Activated T-helper 1 cell treated with Interleukin-2 at 50 U/mL for 16 hours (primary cell): ENCODE measurements at regions not wholly inside any gene's neighbourhood (a gene's known extent, or its start where the extent isn't known, plus 50 kb on each side); places are given as distances from the start of the nearest gene placed in this dataset.
"Not testable (repeated sequence)": the region's sequence is repeated elsewhere in the genome, so short reads cannot be mapped to it uniquely, and the experiment has no call there.

Source experiments
- DNase-seq: peaks from one replicate; pipeline ENCODE4 v3.0.0-alpha.2; 2020; ENCODE audit warnings: low read depth

DNA sequence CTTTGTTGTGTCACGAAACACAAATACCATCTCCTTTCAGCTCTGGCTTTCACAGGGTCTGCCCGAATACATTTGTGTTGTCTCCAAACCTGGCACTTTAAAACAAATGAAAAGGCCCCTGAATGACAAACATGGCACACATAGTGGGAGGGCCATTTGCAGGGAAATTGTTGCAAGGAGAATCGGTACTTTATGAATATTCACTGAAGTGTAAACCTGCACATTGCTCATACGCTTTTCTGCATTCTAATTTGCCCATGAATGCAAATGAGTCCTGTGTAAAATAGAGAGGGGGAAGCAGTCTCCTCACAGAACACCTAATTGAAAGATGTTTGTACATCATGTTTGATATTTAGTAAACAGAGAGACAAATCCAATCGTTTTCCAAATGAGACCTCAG, 82.7 kb upstream of the PCDH8 start:
- DNase-seq = no peak

DNA sequence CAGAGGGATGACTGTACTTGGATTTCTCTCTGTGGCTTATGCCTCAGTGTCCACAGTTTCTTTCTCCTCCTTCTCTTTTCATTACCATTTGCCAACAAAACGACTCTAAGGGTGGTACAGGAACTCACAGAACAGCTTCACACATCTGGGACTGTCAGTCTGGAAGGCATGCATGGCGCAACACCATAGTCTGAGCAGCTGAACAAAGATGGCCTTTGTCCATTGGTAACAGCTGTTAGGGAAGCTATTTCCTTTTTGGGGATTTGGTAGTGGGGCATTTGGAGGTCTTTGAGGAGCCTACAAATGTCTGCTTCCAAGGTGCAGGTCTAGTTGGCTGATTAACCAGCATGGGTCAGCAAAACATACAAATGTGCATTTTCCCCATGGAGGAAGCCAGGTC, 81.4 kb upstream of the PCDH8 start:
- no peak for DNase-seq

DNA sequence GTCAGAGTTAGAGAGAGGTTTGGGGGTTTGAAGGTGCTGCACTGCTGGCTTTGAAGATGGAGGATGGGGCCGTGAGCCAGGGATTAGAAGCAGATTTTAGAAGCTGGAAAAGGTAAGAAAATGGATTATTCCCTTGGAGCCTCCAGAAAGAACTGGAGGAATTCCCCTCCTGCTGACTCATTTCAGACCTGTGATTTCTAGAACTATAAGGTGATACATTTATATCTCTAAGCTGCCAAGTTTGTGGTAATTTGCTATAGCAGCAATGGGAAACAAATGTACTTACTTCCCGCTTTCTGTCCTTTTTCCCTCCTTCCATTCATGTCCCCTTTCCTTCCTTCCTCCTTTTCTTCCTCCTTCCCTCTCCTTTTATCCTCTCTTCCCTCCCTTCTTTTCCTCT, 78.5 kb upstream of the PCDH8 start:
- DNase-seq = no peak

DNA sequence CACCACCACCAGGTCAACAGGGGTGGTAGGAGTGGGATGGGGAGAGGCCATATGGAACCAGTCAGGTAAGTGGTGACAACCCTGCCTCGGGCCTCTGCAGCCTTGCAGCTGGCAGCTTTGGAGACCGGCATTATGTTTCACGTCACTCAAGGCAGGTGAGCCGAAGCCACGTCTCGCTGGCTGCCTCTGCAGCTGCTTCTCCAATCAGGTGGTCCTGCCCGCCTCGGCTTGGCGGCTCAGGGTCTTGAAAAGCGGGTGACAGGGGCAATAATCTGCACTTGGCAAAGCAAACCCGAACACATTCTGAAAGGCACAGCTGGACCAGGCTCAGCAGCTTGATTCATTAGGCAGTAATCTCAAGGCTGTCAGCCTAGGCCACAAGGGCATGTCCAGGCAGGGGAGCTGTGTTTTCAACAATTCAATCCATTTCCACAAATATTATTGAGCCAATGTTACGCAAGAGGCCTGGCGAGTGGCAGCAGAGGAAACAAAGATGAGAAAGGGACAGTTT, 77.4 kb upstream of the PCDH8 start:
- no peak for DNase-seq

DNA sequence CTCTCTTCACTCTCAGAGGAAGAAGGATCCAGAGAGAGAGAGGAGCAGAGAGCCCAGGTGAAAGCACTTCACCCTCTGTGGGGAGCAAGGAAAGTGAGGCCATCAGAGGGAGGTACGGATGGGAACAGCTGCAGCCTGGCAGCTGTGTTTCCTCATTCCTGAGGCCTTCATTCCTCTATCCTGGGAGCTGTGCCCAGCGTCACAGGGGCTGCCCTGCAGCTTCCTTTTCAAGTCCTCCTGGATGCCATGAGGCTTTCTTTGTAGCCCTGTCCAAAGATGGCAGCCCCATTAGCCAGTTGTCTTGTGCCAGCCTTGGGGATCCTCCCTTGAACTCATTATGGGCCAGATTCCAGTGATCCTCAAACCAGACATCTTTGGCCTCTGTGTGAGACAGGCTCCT, 76.8 kb upstream of the PCDH8 start:
- no peak for DNase-seq

DNA sequence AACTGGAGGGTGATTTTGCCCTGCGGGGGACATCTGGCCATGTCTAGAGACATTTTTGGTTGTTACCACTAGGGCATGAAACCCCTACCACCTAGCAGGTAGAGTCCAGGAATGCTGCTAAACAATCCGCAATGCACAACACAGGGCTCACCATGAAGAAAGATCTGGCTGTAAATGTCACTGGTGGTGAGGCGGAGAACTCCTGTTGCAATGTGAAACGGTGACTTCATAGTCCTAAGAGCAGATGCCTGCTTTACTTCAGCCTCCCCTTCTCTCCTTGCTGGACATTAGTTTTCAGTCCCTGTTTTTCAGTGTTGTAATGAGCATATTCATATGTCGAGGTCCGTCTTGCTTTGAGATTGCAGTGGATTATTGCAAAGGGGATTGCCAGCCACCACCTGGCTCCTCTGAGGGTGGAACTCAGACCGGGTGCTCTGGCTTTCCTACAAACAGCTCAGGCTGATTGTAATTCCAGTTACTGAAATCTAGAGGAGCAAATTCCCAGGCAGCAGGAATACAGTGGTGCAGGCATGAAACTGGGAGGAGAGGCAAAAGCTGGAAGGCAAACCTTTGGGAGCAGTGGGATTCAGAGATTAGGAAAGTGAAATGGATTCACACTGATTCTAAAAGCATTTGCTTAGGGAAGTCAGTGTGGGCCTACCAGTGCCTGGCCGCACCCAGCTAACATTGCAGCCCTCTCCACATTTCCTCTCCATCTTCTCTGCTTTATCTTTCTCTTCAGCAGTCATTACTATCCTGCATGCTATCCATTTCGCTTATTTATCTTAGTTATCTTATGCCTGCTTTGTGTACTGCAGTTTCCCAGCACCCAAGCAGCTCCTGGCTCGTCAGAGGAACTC, 76.1 kb upstream of the PCDH8 start:
- no peak for DNase-seq

DNA sequence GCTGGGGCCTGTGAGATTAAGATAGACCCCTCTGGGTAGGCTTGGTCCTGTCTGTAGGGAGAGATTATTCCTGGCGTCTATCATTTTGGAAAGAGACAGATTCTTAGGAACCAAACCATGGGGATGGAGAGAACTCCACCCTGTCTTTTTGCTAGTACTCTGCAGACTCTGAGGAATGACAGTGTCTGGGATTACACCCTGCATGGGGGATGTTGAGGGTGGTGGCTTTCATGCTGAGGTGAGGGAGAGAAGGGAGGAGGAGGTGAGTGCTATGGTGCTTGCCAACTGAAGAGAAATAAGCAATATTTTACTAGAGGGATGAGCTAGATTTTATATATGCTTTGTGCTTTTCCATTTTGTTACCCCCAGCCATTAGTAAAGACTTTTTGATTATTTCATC, 74.5 kb upstream of the PCDH8 start:
- no peak for DNase-seq

DNA sequence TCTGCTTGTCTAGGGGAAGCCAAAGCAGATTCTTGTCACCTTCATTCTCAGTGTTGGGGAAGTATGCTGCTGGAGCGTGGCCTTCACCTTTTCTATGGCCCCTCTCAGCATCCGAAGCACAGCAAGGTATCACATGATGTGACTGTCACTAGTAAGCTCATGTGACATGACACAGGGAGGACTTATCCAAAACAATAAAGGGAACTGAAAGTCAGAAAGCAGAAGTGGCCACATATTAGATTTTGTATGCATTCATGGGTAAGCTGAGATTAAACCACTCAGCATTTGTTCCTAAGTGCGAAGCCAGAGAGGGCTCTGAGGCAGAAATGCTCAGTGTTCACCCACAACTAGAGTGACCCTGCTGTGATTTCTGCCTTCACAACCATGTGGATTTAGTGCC, 72.8 kb upstream of the PCDH8 start:
- no peak for DNase-seq

DNA sequence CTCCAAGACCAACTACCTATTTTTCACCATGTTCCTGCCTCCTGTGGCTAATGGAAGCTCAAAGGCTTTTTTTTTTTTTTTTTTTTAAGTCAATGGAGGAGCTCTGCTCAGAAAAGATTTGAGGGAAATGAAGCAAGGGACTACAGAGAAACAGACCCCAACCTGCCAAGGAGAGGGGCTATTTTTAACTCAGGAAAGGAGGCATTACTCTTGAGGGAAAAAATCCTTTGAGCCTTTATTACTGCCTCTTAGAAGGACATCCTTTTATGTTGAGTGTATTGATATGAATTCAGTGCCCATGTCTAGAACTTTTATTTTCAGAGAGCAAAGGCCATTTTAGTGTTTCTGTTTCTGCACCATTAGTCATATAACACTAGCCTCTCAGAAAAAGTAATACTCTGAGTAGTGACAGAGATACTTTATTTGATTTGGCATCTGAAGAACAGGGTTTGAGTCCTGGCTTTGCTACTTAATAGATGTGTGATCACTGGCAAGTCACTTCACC, 68.1 kb upstream of the PCDH8 start:
- DNase-seq = no peak

DNA sequence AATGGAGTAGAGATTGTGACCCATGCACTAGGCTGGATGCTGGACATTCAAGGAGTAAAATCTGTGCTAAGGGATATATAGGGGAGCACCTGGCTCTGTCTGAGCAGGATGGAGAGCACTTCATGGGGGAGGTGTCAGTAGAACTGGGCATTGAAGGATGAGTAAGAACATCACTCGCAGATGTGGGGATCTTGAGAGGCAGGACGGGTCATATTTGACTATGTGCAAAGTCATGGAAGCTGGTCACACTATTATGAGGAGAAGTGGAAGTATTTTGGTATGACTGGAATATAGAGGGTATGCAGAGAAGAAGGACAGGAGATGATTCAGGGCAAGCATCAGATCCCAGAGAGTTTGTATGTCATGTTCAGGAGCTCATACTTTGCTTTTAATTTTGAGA, 62.9 kb upstream of the PCDH8 start:
- no peak for DNase-seq

DNA sequence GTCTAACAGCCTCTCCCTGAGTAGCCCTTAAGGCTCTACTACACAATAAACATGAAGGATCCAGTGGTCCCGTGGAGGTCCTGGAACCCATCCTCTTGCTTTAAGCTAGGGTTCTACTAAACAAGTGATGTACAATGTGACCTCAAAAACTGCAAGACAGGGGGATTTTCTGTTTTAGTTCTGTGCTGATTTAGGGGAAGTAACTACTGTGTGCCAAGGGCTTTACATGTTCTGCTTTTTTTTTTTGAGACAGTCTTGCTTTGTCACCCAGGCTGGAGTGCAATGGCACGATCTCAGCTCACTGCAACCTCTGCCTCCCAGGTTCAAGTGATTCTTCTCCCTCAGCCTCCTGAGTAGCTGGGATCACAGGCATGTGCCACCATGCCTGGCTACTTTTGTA, 61.9 kb upstream of the PCDH8 start:
- DNase-seq = not testable (repeated sequence)

DNA sequence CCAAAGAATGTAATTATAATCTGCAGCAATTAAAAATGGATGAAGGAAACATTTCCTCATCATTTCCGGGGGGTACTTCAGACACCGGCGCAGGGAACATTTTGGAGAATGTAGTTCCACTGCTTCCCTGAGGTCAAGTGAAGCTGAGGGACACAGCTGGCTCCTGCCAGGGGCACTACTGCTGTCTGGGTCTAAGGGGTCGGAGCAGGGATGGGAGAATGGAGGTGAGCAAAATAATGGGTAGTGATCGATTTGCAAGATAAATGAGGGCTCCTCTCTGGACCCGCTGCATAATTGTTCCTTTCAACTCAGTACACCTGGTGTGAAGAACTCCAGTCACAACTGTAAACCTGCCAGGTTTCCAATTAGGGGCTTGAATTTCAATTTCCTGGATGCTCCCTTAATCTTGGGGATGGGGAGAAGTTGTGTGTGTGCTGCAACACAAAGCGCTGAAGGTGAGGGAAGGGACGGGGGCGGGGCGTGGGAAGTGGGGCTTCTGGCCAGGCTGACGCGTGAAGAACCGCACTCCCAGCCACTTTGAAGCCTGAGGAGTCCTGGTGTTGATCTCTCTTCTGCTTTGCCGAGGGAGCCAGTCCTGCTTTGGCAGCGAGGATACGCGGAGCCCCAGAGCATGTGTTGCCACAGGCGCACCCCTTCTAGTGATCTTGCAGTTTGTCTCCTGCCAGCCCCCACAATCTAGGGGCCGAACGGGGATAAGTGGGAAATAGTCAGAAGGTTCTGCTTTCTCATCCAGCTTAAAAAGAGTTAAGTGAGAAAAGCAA, 57.9 kb upstream of the PCDH8 start:
- no peak for DNase-seq

DNA sequence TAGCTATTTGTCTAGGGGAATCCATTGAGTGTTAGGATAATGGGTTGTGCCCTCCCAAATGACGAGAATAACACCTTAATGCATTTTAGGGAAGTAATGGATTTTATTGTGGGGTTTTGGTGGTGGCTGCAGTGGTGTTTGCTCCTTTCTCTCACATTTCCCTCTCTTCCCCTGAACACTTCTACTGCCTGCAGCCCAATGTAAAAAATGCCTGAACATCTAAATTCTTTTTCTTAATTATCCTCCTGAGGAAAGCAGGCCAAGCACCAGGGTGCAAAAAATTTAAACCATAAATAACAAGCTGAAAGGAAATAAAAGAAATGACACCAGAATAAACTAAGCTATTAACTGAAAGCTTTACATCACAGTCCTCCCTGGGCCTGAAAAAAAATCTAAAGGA, 57.3 kb upstream of the PCDH8 start:
- no peak for DNase-seq

DNA sequence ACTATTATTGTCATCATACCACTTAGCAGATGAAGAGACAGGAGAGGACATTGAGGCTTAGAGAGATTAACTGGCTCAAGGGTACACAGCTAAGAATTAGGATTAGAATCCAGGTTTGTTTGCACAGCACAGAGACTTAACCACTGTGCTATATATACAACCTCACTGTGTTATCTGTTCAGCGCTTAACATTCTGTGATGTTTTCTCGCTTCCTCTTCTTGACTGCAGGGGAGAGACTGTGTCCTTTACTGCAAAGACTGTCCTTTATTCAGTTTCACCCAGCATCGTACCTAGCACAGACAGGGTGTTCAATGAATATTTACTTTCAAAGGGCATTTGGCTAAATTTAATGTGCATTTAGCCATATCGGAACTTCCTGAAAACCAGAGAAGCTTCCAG, 54.9 kb upstream of the PCDH8 start:
- no peak for DNase-seq

DNA sequence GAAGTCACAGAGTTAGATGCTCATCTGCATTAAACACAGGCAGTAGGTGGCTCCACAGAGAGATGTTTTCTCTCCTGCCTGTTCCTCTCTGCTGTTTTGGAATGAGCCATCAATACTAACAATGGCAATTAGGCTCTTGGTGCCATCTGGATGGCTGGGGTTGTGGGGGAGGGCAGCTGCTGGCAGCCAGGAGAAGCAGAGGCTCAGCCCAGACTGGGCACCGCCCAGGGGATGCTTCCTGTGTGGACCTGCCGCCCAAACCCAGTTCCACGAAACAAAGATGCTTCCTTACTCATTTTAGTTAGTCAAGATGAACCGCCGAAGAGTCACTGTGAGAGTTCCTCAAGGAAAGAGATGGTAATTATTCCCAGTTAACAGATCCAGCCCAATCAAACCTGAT, 50.8 kb upstream of the PCDH8 start:
- DNase-seq = no peak
